Epithelial cell of proximal tubule (primary cell): ENCODE measurements at regions not wholly inside any gene's neighbourhood (a gene's known extent, or its start where the extent isn't known, plus 50 kb on each side); places are given as distances from the start of the nearest gene placed in this dataset.

ENCODE experiments used
- DNase-seq: peaks from one replicate; pipeline ENCODE4 v3.0.0-alpha.2; 2011; ENCODE audit warnings: low read depth
- H3K4me3 ChIP-seq: 2 replicates; pipeline ENCODE4 v1.5.1; 2011; ENCODE audit warnings: low read depth, mild to moderate bottlenecking, low read length
- CTCF ChIP-seq: conservative IDR thresholded peaks from 2 replicates; pipeline ENCODE4 v1.5.1; 2012; ENCODE audit warnings: low read depth, mild to moderate bottlenecking, low read length

GRCh38 chr1:230501849-230502248, 75.7 kb upstream of the PGBD5 start:
- peak; percentile 51 for DNase-seq
- TF ChIP-seq CTCF, result no peak
- no peak overlapping the region for H3K4me3 ChIP-seq

GRCh38 chr1:230501242-230501641, 75.1 kb upstream of the PGBD5 start:
- DNase-seq, result no peak
- H3K4me3 ChIP-seq, result no peak overlapping the region
- no peak for TF ChIP-seq CTCF

- no peak for TF ChIP-seq CTCF
- no peak overlapping the region for H3K4me3 ChIP-seq
- no peak for DNase-seq
These were observed 73.9 kb upstream of the PGBD5 start for GRCh38 chr1:230500063-230500462.

- H3K4me3 ChIP-seq, result no peak overlapping the region
- no peak for DNase-seq
- TF ChIP-seq CTCF, result no peak
These were observed 73.4 kb upstream of the PGBD5 start for GRCh38 chr1:230499496-230499895.

GRCh38 chr1:230498704-230499103, 72.6 kb upstream of the PGBD5 start:
- TF ChIP-seq CTCF, result no peak
- no peak overlapping the region for H3K4me3 ChIP-seq
- no peak for DNase-seq

- no peak for DNase-seq
- TF ChIP-seq CTCF, result no peak
- H3K4me3 ChIP-seq, result no peak overlapping the region
These were observed 70.3 kb upstream of the PGBD5 start for GRCh38 chr1:230496451-230496850.

GRCh38 chr1:230495891-230496385, 69.8 kb upstream of the PGBD5 start:
- no peak overlapping the region for H3K4me3 ChIP-seq
- no peak for TF ChIP-seq CTCF
- no peak for DNase-seq
